NCI-H2029 treated with DMSO at 0.1 percent for 48 hours (cell line): ENCODE measurements at regions not wholly inside any gene's neighbourhood (a gene's known extent, or its start where the extent isn't known, plus 50 kb on each side); places are given as distances from the start of the nearest gene placed in this dataset.
"Not testable (repeated sequence)": the region's sequence is repeated elsewhere in the genome, so short reads cannot be mapped to it uniquely, and the experiment has no call there.

ENCODE experiments used
- DNase-seq: peaks from one replicate; lab custom pipeline; 2025; lab: John Stamatoyannopoulos, UW

DNA sequence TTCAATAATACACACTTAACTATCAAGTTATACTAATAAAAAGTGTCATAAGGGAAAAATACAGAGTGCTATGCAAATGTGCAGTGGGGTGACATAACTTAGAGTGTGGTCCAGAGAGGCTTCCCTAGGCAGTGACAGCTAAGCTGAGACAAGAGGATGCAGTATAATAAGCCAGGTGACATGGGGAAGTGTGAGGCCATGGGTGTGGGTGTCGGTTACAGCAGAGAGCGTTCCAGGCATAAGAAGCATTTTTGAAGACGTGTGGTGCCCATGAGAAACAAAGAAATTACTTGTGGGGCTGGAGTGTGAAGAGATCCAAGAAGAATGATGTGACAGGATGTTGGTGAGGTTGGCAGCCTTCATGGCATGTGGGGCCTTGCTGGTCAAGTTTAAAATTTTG, 78.1 kb upstream of the PICALM start:
- DNase-seq: no peak

DNA sequence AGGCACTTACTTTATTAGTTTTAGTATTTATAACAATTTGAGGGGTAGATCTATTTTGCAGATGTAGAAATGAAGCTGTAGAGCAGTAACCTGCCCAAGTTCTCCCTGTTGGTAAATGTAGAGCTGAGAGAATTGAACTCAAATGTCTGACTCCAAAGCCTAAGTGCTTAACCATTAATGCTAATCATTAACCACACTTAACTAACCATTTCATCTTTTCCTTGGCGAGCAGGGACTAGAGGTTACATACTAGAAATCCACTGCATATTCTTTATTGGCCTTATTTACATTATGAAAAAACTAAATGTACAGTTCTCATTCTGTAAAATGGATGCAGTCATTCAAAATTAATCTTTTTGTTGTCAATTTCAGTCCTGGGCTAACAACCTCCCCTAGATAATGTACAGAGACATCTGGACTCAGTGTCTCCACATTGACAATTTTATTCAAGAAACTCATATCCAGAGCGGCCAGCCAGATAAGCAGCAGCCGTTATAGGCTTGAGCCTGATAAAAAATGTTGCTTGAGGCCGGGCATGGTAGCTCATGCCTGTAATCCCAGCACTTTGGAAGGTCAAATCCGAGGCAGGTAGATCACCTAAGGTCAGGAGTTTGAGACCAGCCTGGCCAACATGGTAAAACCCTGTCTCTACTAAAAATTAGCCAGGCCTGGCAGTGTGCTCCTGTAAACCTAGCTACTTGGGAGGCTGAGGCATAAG, 76.7 kb upstream of the PICALM start:
- DNase-seq: no peak

DNA sequence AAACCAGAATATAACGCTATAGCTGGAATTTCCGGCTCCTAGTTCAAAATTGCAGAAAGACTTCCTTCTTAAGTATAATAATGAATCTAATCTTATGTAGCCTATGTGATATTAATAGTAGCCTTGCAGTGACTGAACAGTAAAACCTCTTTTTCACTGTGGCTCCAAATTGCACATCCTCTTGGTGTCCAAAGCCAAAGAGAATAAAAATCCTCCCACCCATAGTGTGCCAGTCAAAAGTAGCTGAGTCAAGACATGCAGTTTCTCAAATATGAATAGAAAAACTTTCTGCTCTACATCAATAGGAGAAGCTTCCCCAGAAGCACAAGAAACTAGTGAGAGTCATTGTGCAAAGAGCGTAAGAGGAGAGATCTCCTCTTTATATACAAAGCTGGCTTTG, 76.0 kb upstream of the PICALM start:
- no peak for DNase-seq

DNA sequence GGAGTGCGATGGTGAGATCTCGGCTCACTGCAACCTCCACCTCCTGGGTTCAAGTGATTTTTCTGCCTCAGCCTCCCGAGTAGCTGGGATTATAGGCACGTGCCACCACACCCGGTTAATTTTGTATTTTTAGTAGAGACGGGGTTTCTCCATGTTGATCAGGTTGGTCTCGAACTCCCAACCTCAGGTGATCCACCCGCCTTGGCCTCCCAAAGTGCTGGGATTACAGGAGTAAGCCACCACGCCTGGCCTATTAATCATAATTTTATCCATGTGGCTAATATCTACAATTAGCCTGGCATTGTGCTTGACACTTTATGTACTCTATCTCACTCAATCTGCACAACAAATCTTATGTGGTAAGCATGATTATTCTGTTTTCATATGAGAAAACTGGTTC, 75.2 kb upstream of the PICALM start:
- not testable (repeated sequence) for DNase-seq

DNA sequence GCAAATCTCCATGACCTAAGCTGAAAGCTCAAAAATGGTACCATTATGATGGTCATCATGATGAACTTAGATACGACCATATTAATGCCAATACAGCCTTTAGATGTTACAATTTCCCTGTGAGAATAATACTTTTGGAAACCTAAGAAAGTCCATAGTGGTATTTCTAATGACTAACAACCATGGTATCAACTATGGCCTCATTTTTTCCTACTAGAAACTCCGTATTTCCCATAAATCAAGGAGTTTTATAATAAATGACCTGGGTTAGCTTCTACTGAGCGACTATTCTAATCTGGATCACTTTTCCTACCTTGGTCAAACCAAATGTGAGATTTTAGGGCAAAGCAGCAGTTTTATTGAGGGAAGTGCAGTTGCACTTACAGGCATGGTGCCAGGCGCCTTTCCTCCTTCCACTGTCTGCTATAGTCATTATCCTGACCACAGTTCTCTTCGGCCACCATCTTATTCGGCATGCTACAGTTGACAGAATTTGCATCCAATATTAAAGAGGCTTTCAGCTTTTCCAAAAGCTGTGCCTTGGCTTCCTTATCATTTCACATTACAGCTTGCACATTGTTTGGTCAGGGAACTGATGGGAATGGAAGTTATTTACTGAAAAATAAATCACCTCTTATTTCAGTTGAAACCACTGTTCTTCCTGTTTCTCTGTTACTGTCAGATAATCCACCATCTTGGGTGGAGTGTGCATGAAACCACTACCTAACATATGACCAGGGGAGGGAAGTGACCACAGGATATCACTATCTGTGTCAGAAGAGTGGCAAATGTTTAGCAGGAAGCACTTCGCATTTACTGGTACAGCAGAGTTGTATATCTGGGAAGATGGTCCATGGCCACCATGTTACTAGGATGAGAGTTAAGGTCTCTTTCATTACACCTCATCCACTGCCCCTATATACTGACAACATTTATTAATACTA, 74.5 kb upstream of the PICALM start:
- DNase-seq: no peak

DNA sequence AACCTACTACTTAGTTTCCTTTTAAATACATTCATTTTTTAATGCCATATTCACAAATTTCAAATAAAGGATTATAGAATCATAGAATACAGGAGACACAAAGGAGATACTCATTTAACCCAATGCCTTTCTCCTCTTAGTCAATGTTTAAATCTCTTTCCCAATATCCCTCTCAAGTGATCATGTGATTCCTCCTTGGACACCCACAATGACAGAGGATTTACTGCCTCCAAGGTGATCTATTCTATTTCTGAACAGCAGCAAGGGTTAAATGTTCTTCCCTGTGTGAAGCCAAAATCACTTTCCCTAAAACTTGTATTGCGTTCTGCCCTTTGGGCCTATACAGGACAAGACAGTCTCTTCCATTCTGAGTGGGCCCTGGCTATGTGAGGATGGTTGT, 73.3 kb upstream of the PICALM start:
- no peak for DNase-seq

DNA sequence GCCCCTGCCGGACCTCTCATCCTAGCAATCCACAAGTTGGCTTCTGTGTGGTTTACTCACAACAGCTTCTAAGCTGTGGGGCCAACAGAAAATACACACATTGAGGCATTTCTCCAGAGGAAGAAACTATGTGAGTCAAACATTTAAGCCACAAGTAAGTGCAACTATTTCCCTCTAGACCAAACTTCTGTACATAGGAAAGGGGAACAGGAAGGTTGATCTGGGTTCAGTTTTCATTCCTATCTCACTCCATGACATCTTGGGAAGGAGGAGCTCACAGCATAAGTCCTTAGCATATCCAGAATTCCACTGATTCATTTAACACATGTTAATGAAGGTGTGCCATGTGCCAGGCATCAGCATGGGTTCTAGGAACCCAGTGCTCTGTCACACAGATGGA, 72.8 kb upstream of the PICALM start:
- no peak for DNase-seq

DNA sequence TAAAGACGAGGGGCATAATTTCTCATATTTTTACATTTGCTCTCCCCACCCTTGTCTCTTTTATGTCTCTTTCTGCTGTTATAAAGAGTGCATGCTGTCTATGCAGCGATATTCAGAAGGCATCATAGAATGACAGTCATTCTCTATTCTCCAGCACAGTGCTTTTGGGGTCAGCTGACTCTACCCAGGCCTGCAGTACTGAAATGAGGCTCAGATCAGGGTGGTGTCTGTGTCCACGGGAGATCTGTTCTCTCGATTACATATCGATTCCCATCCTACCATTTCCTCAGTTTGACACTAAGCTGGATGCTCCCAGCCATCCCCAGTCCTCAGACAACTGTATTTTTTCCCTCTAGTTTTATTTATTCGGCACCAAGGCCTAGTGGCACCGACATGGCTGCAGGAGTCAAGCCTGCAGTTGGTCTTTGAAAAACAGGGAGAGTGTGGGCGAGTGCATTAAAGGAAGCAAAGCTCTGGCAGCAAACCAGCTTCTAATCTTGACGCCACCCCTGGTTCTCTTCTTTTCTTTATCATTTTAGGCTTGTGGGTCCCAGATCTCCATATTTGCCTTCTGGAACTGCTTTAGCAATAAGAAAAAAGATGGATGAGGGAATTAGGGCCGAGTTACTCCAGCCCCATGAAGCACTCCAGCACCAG, 71.6 kb upstream of the PICALM start:
- no peak for DNase-seq

DNA sequence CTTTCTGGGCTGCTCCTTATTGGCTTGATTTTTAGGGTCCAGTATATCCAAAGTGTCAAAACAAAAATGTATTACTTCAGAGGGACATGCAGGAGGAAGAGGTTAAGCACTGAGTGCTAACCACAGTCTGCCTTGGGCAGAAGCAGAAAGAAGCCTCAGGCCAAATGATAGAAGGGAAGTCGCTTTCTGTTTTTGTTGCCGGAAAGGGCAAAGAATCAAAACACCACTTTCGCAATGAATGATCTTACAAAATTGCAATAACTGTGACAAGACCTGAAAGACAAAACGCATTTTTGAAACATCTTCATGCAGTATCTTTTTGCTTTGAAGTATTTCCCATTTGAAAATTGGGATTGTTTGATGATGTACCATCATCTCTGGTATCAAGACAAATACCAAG, 70.1 kb upstream of the PICALM start:
- DNase-seq: no peak

DNA sequence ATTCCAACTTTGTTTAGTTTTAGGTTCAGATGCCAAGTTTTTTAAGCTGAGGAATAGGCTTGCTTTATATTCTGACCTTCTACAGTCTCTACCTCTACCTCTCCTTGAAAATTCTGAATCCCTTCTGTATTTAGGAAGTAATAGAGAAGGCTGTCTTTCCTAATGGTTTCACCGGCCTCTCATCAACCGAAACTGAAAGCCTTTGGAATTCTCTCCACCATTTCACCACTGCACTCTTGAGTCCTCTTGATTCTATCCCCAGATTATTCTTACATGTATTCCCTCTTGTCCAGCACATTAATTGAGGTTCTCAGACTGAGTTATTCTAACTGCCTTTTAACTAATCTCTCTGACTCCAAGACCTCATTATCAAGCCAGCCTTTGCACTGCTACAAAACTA, 67.7 kb upstream of the PICALM start:
- no peak for DNase-seq

DNA sequence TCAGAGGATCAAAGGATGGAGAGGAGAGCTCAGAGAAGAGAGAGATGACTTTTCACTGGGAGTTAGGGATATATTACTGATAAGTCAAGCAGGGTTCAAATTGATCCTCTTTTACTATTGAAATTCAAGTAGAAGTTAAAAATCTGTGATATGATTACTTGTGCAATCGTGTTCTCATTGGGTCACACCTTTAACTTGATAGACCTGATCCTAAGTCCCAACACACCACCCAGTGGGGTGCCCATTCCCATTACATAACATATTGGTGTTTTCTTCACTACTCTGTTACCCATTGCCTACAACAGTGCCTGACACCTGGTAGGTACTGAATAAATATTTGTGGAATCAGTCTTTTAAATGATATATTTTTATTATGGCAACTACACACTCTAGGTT, 66.4 kb upstream of the PICALM start:
- no peak for DNase-seq

DNA sequence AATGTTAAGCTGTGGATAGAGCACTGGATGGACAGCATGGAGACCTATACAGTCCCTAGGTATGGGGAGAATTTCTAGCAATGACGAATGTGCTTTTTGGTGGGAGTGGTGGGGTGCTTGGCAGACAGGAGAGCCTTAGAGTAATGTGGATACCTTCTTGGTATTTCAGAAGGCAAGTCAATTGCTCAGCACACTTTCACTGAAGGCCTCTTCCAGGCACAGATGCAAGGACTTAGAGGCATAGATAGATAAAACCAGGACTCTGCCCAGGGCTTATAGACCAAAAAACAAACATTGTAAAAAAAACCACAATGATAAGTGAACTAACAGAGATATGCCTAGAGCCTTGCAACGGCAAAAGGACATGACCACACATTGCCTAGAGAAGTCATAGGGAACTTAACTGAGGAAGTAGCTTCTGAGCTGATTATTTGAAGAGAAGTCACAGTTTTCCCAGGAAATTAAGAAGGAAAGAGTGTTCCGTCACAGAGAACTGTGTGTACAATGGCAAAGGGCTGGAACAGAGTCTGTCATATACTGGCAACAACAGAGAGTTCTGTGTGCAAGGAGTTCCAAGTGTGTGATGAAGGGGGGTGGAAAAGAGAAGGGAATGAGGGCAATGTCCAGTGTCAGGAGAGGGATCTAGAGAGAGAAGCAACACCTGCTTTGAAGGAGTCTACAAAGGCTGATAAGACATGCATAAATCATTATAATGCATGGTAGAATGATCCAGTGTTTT, 65.9 kb upstream of the PICALM start:
- no peak for DNase-seq

DNA sequence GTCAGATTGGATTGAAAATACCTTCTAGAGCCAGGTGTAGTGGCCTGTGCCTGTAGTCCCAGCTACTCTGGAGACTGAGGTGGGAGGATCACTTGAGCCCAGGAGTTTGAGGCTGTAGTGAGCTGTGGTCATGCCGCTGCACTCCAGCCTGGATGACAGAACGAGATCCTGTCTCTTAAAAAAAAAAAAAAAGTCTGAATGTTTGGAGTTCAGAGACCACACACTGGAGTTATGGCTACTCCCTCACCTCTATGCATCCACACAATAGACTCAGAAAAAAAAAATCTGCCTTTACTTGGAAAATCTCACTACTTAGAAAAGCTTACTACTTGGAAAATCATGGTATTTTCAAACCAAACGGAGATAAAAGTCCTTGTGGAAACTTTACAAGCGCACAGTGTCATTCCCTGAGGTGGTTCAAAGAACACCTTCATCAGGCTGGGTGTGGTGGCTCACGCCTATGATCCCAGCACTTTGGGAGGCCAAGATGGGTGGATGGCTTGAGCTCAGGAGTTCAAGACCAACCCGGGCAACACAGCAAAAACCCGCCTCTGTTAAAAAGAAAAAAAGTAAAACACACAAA, 63.9 kb upstream of the PICALM start:
- no peak for DNase-seq

DNA sequence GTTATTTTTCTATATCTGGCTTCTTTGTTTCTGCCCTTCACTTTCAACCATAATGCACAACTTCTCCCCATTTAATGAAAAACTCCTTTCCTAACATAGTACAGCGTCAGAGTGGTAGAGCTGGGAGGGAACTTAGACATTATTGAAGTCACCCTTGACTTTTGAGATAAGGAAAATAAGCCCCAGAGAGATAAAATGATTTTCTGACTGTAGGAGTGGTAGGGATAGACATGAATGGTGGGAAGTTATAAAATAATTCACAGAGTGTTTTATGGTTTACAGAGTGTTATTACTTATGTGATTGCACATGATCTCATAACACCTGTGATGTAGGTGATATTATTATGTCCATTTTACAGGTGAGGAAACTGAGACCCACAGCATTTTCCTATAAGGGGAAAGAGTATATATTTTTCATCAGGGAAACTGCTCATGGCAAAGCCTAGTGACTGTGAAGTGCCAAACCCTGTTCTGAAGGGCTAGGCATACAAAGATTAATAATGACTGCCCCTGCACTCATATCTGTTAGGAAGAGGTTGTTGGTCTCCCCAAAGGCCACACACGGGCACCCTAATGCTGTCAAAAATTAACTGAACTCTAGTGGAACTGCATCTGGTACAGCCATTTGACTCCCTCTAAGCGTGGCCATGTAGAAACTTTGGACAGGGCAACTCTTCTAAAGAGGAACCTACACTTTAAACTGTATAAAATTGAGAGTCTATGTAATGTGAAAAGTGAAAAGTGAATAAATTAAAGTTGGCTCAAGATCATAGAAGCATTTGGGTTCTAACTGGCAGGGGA, 61.1 kb upstream of the PICALM start:
- DNase-seq: no peak

DNA sequence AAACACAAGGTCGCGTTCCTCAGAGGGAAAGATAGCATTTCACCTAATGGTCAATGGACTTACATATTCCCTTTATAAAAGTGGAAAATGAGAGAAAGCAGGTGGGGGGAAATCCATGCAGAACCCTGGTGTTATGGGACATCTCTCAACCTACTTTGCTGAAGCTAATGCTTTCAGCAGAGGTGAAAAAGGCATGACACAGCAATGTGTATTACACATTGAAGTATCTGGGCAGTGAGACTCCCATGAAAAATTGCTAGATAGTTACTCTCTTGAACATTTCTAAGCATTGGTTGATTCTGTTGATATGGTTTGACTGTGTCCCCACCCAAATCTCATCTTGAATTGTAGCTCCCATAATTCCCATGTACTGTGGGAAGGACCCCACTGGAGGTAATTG, 60.0 kb upstream of the PICALM start:
- DNase-seq: no peak

DNA sequence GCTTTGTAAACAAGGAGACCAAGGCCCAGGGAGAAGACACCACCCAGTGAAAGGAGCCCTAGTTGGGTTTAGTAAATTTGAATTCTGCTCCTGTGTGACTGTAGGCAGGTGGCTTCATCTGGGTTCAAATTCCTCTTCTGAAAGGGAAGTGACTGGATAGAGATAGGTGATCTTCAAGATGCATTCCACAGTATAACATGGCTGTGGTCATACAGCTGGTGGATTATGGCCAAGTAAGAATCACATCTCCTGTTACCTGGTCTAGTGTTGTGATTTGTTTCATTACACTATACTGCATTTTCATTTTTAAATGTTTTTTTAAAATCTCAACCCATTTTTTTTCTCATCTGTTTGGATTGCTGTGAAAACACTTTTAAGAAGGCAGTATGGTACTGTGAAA, 58.0 kb upstream of the PICALM start:
- DNase-seq: no peak

DNA sequence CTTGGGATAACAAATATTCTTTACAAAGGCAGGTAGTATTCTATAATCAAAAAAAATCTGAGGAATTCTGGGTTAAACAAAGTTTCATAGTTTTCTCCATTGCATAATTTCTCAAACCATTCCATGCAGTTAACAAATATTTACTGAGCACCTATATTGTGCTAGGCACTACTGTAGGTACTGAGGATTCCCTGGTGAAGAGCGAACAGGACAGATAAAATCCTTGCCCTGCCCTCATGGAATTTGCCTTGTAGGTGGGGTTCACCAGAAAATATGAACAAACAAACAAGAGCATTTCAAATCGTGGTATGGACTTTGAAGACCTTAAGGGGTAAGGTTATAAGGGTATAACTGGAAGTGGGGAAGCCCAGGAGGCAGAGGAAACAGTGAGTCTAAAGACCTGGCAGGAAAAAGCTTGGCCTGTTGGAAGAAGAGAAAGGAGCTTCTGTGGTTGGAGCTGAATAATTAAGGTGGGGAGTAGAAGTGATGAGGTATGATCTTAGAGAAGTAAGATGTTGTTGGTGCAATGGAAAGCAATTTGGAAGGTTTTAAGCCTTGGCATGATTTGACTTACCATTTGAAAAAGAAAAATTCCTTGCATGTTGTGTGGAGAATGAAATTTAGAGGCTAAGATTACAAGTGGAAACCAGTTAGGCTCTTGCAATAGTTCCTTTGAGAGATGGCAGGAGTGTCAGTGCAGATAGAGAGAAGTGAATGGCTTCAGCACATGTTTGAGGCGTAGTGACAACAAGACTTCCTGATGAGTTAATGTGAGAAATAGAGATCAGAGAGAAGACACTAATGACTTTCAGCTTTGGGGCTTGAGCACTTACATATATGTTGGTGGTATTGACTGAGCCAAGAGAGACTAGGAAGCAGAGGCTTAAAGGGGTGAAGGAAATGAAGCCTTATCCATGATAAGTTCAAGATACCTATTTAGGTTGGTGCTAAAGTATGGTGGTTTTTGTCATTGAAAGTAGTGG, 55.7 kb upstream of the PICALM start:
- no peak for DNase-seq

DNA sequence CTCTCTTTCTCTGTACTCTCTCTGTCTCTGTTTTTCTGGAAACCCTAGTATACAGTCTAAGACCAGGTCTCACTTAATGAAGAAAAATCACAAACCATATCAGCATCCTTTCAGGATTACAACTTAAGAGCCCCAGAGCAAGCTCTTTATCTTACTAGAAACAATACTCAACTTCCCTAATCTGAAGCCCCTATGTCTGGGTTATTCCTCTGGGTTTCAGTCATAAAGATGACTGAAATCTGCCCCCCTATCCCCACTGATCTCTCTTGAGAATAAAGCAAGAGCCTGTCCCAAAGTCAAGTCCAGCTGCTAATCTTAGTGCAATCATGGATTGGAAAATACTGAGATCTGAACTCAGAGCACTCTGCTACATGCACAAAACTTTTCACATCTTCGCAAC, 53.9 kb upstream of the PICALM start:
- no peak for DNase-seq

DNA sequence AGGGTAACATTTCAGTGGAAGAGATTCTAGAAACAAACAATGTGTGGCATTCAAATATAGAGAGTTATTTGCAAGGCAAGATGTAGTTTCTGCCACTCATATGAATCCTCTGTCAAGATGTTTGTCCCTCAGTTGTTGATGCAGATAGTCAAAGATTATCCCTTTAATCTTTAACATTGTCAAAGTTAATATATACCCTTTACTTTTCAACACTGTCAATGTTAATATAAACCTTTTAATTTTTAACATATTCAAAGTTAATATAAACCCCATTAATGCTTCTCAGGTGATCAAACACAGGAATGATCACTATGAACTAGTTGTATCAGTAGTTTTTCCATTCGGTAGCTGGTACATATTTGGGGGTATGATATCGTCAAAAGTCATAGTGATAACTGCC, 51.9 kb upstream of the PICALM start:
- DNase-seq: no peak

DNA sequence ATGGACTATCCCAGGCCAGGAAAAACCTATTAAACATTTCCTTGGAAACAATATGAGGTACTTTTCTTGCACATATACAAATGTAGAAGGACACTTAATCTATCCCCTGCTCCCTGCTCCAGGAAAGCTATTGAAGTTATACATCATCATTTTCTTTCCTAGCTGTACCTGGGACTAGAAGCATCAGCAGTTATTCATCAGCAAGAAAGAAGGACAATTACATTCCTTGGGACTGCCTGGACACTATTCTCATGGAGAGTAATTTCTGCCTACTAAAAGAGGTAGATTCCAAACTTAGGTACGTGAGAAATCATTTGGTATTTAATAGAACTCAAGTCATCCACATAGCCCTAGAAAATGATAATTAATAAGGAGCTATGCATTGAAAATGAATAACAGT, 51.0 kb upstream of the PICALM start:
- no peak for DNase-seq
